Colonic mucosa (tissue), 4 donors: ENCODE measurements at regions not wholly inside any gene's neighbourhood (a gene's known extent, or its start where the extent isn't known, plus 50 kb on each side); places are given as distances from the start of the nearest gene placed in this dataset.

ENCODE experiments used
- DNase-seq: peaks from one replicate; pipeline ENCODE4 v3.0.0-alpha.2; 2020
- H3K27ac ChIP-seq: fragments of 200-600 bp; one replicate; pipeline ENCODE4 v1.8.0; 2021
- H3K27me3 ChIP-seq: fragments of 200-600 bp; one replicate; pipeline ENCODE4 v1.8.0; 2021
- H3K36me3 ChIP-seq: fragments of 200-600 bp; one replicate; pipeline ENCODE4 v1.8.0; 2021
- H3K4me1 ChIP-seq: fragments of 200-600 bp; one replicate; pipeline ENCODE4 v1.8.0; 2021; ENCODE audit warnings: mild to moderate bottlenecking
- H3K4me3 ChIP-seq: fragments of 200-600 bp; one replicate; pipeline ENCODE4 v1.8.0; 2021
- H3K9ac ChIP-seq, 2 donors: one replicate each; pipeline ENCODE4 v1.7.0; 2013; ENCODE audit warnings: control low read depth in 2 of 2, low read depth in 2 of 2, low read length in 2 of 2
- H3K9me3 ChIP-seq: fragments of 200-600 bp; one replicate; pipeline ENCODE4 v1.8.0; 2021
- CTCF ChIP-seq: fragments of 200-600 bp; IDR thresholded peaks from one replicate; pipeline ENCODE4 v1.8.0; 2022; ENCODE audit warnings: antibody characterized with exemption, mild to moderate bottlenecking
- intact Hi-C: fragments of 100-400 bp; cut with DNase I; formaldehyde crosslinking; loops from one replicate; pipeline ENCODE4 v1.14.1; 2022
- donor health status: healthy.
- donor health status: DM: no; HTN: no; CAD: no.
- donor health status: DM: no; HTN: no; CAD: no.

- Histone ChIP-seq H3K27me3 (no peaks in the 10 kb centered on the region), H3K27ac (no peak overlapping the region), H3K36me3 (no peaks in the 10 kb centered on the region), H3K9ac (no peak overlapping the region), H3K9me3 (no peaks in the 10 kb centered on the region), H3K4me3 (no peak overlapping the region), H3K4me1 (no peaks in the 10 kb centered on the region)
- no peak for TF ChIP-seq CTCF
- intact Hi-C loops = no loop called here
- DNase-seq = no peak
These were observed 94.4 kb upstream of the MBOAT2 start for GRCh38 chr2:9097892-9098291.

DNA sequence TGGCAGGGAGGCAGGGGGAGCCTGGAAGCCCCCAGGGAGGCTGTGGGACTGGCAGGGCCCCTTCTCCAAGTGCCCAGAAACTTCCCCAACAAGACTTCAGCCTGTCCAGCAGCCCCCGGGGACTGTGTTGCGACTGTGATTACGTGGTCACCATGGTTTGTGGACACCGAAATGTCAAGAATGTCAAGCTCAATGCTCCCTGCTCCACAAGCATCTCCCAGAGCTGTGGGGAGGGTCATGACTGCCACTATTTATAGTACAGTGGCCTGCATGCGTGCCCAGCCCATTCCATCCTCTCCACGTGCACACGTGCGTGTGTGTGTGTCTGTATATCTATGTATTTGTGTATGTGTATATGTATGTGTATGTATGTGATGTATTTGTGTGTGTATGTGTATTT lies 93.8 kb upstream of the MBOAT2 start:
- Histone ChIP-seq H3K4me3 (no peak overlapping the region), H3K4me1 (no peaks in the 10 kb centered on the region), H3K36me3 (no peaks in the 10 kb centered on the region), H3K9me3 (no peaks in the 10 kb centered on the region), H3K27me3 (no peaks in the 10 kb centered on the region), H3K27ac (no peak overlapping the region), H3K9ac (no peak overlapping the region)
- no peak for TF ChIP-seq CTCF
- no peak for DNase-seq
- intact Hi-C loops = no loop called here

DNA sequence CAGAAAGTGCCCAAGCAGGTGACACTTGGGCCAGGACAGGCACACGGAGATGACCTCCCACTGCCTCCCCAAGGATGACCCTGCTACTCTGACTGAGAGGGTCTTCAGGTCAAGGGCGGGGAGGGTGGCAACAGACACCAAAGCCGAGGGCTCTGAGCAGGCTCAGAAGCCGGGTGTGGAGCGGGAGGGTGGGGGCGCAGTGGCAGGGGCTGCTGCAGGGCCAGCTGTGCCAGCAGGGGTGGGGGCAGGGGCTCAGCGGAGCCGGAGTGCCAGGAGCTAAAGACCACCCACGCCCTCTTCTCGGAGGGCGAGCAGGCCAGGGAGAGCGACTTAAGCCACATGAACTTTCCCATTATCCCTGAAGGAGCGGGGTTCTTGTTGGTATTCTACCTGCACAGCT lies 93.3 kb upstream of the MBOAT2 start:
- Histone ChIP-seq H3K36me3 (no peaks in the 10 kb centered on the region), H3K4me1 (no peaks in the 10 kb centered on the region), H3K9ac (no peak overlapping the region), H3K9me3 (no peaks in the 10 kb centered on the region), H3K27me3 (no peaks in the 10 kb centered on the region), H3K4me3 (no peak overlapping the region), H3K27ac (no peak overlapping the region)
- intact Hi-C loops = no loop called here
- no peak for DNase-seq
- no peak for TF ChIP-seq CTCF

- no peaks in the 10 kb centered on the region for H3K36me3 ChIP-seq
- DNase-seq = peak; percentile 53
- H3K4me1 ChIP-seq = no peaks in the 10 kb centered on the region
- H3K4me3 ChIP-seq = no peak overlapping the region
- H3K27ac ChIP-seq = no peak overlapping the region
- H3K9ac ChIP-seq = peak overlapping the region; percentile 16 to 23
- no peaks in the 10 kb centered on the region for H3K27me3 ChIP-seq
- intact Hi-C loops = no loop called here
- no peak for TF ChIP-seq CTCF
- H3K9me3 ChIP-seq = no peaks in the 10 kb centered on the region
These were observed 92.2 kb upstream of the MBOAT2 start for GRCh38 chr2:9095690-9096089.

DNA sequence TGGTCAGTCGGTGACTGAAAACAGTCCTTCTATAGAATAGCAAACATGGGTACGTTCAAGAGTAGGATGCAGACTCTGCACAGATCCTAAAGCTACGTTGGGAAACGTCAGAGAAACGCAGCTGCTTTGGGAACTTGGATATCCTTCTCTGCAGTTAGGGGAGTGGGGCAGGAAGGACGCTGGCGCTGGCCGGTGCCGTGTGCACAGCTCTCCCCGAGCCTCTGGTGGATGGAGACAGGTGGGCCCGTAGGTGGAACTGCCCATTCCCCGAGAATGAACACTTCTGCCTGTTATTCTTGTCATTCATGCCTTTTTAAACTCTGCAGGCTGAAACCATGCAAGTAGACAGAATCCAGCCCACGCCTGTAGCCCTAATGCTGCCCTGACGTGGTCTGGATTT lies 91.7 kb upstream of the MBOAT2 start:
- intact Hi-C loops = no loop called here
- Histone ChIP-seq H3K36me3 (no peaks in the 10 kb centered on the region), H3K4me1 (no peaks in the 10 kb centered on the region), H3K9ac (peak overlapping the region in 1 of 2 donors; percentile 19), H3K9me3 (no peaks in the 10 kb centered on the region), H3K27me3 (no peaks in the 10 kb centered on the region), H3K4me3 (no peak overlapping the region), H3K27ac (no peak overlapping the region)
- TF ChIP-seq CTCF = no peak
- no peak for DNase-seq

- H3K9ac ChIP-seq = no peak overlapping the region
These were observed 90.6 kb upstream of the MBOAT2 start for GRCh38 chr2:9094117-9094516.

More at GRCh38 chr2:9094117-9094516, 90.6 kb upstream of the MBOAT2 start:
- Histone ChIP-seq H3K27ac (no peak overlapping the region), H3K4me3 (no peak overlapping the region), H3K27me3 (no peaks in the 10 kb centered on the region), H3K4me1 (no peaks in the 10 kb centered on the region), H3K9me3 (no peaks in the 10 kb centered on the region), H3K36me3 (no peaks in the 10 kb centered on the region)
- no peak for TF ChIP-seq CTCF
- intact Hi-C loops = no loop called here
- DNase-seq = peak; percentile 14
